Panc1 (cell line): ENCODE measurements at regions not wholly inside any gene's neighbourhood (a gene's known extent, or its start where the extent isn't known, plus 50 kb on each side); places are given as distances from the start of the nearest gene placed in this dataset.

Experiments
- SIN3A ChIP-seq: IDR thresholded peaks from 2 replicates; pipeline ENCODE4 v1.6.1; 2012; ENCODE audit warnings: low read depth, mild to moderate bottlenecking, low read length, moderate library complexity, borderline replicate concordance; ENCODE audit not compliant: insufficient read depth
- TCF7L2 ChIP-seq: IDR thresholded peaks from 2 replicates; pipeline ENCODE4 v1.6.1; 2011; ENCODE audit warnings: mild to moderate bottlenecking, low read depth, low read length, inconsistent platforms
- TF ChIP-seq, protein P1 (sequence below): fragments of 450-650 bp; IDR thresholded peaks from 2 replicates; pipeline ENCODE4 v1.5.1; 2017; ENCODE audit warnings: mild to moderate bottlenecking

DNA sequence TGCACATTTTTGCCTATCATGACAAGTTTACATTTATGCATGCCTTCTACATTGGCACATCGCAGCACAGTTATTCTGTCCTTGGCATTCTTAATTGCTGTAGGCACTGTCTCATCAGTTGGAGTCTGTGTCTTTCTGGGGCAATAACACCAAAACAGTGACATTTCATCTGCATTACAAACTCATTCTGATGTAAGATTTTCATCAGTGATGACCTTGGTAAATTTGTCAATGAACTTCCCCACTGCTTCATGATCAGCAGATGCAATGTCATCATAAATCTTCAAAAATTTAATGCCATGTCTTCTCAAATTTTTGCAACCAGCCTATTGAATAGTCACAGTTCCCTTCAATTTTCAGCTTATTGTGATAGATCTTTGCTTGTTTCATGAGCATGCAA, 85.5 kb downstream of the CAPZA3 start:
- TF ChIP-seq, protein P1, sequence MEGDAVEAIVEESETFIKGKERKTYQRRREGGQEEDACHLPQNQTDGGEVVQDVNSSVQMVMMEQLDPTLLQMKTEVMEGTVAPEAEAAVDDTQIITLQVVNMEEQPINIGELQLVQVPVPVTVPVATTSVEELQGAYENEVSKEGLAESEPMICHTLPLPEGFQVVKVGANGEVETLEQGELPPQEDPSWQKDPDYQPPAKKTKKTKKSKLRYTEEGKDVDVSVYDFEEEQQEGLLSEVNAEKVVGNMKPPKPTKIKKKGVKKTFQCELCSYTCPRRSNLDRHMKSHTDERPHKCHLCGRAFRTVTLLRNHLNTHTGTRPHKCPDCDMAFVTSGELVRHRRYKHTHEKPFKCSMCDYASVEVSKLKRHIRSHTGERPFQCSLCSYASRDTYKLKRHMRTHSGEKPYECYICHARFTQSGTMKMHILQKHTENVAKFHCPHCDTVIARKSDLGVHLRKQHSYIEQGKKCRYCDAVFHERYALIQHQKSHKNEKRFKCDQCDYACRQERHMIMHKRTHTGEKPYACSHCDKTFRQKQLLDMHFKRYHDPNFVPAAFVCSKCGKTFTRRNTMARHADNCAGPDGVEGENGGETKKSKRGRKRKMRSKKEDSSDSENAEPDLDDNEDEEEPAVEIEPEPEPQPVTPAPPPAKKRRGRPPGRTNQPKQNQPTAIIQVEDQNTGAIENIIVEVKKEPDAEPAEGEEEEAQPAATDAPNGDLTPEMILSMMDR, result no peak
- TF ChIP-seq TCF7L2, result no peak
- TF ChIP-seq SIN3A, result no peak
